SK-N-SH (cell line): ENCODE measurements at regions not wholly inside any gene's neighbourhood (a gene's known extent, or its start where the extent isn't known, plus 50 kb on each side); places are given as distances from the start of the nearest gene placed in this dataset.

Source experiments
- CTCF ChIA-PET: fragments of 300-600, 350-600 bp; formaldehyde crosslinking; extraction: SDS; loops from one replicate; lab custom pipeline; 2021; lab: Yijun Ruan, JAX
- POLR2A ChIA-PET: fragments of 350-600 bp; sonication (Branson Sonifier 250); formaldehyde crosslinking; extraction: SDS; loops from one replicate; lab custom pipeline; 2020; ENCODE audit warnings: antibody characterized with exemption, inconsistent platforms; lab: Yijun Ruan, JAX
- DNase-seq: peaks from one replicate; pipeline ENCODE4 v3.0.0; 2012
- H2AFZ ChIP-seq: fragments of 200-600 bp; sonication (generic); 2 replicates; pipeline ENCODE4 v1.8.1; 2016; ENCODE audit warnings: antibody characterized with exemption, mild to moderate bottlenecking, low read depth
- H3F3A ChIP-seq: fragments of 200-600 bp; sonication (generic); replicated peaks from 2 replicates; pipeline ENCODE3; 2016; ENCODE audit warnings: antibody characterized with exemption, mild to moderate bottlenecking; ENCODE audit not compliant: insufficient read depth
- H3K27ac ChIP-seq, 2 experiments: fragments of 200-500 bp in 1 of 2; fragments of 200-600 bp in 1 of 2; sonication (Bioruptor generic) in 1 of 2; sonication (generic), shearing (Covaris generic) in 1 of 2; 2 replicates each; pipeline versions ENCODE4 v1.5.1 to v1.6.1; 2014 to 2016; ENCODE audit warnings: low read depth in 2 of 2, inconsistent platforms in 1 of 2, low read length in 1 of 2, mild to moderate bottlenecking in 1 of 2, mixed read lengths in 1 of 2
- H3K27me3 ChIP-seq: fragments of 200-600 bp; sonication (generic), shearing (Covaris generic); 2 replicates; pipeline ENCODE4 v1.6.1; 2016; ENCODE audit warnings: mixed run types; ENCODE audit not compliant: insufficient read depth
- H3K36me3 ChIP-seq, 2 experiments: fragments of 200-500 bp in 1 of 2; fragments of 200-600 bp in 1 of 2; sonication (Bioruptor generic) in 1 of 2; sonication (generic) in 1 of 2; replicated peaks in 1 of 2; 2 replicates each; pipeline versions ENCODE3 to v1.5.1; 2014 to 2016; ENCODE audit warnings: low read length in 1 of 2, mild to moderate bottlenecking in 1 of 2; ENCODE audit not compliant: insufficient read depth in 2 of 2, control insufficient read depth in 1 of 2
- H3K4me1 ChIP-seq, 2 experiments: fragments of 200-500 bp in 1 of 2; fragments of 200-600 bp in 1 of 2; sonication (Bioruptor generic) in 1 of 2; sonication (generic), shearing (Covaris generic) in 1 of 2; 2 replicates each; pipeline versions ENCODE4 v1.5.1 to v1.6.1; 2014 to 2016; ENCODE audit warnings: low read depth in 1 of 2, low read length in 1 of 2, mixed run types in 1 of 2; ENCODE audit not compliant: insufficient read depth in 2 of 2, control insufficient read depth in 1 of 2
- H3K4me2 ChIP-seq: fragments of 200-600 bp; sonication (generic), shearing (Covaris generic); 2 replicates; pipeline ENCODE4 v1.6.1; 2017; ENCODE audit warnings: mixed run types
- H3K4me3 ChIP-seq, 2 experiments: fragments of 200-500 bp in 1 of 2; fragments of 200-600 bp in 1 of 2; sonication (Bioruptor generic) in 1 of 2; sonication (generic), shearing (Covaris generic) in 1 of 2; 2 replicates each; pipeline versions ENCODE4 v1.5.1 to v1.8.1; 2014 to 2016; ENCODE audit warnings: low read depth in 2 of 2, inconsistent platforms in 1 of 2, low read length in 1 of 2, mild to moderate bottlenecking in 1 of 2, mixed read lengths in 1 of 2, moderate library complexity in 1 of 2
- H3K79me2 ChIP-seq: fragments of 200-600 bp; sonication (generic); 2 replicates; pipeline ENCODE4 v1.8.1; 2017; ENCODE audit warnings: mild to moderate bottlenecking; ENCODE audit not compliant: insufficient read depth
- H3K9ac ChIP-seq: fragments of 200-600 bp; sonication (generic); 2 replicates; pipeline ENCODE4 v1.6.1; 2017; ENCODE audit warnings: mixed run types
- H3K9me2 ChIP-seq: fragments of 200-600 bp; sonication (generic); 2 replicates; pipeline ENCODE4 v1.6.1; 2017; ENCODE audit warnings: mixed run types
- H3K9me3 ChIP-seq: fragments of 200-600 bp; sonication (generic); 2 replicates; pipeline ENCODE4 v1.6.1; 2017; ENCODE audit warnings: mixed run types, mild to moderate bottlenecking, moderate library complexity
- H4K20me1 ChIP-seq: fragments of 200-600 bp; sonication (generic); 2 replicates; pipeline ENCODE4 v1.6.1; 2017; ENCODE audit warnings: mild to moderate bottlenecking, mixed run types; ENCODE audit not compliant: insufficient read depth
- CHD2 ChIP-seq: fragments of 150-350 bp; IDR thresholded peaks from 2 replicates; pipeline ENCODE4 v1.6.1; 2018; ENCODE audit warnings: low read length; ENCODE audit not compliant: partially characterized antibody
- EP300 ChIP-seq, 2 experiments: IDR thresholded peaks; 2 replicates each; pipeline versions ENCODE4 v1.4.0 to v1.6.1; 2012; ENCODE audit warnings: borderline replicate concordance in 1 of 2, low read depth in 1 of 2, low read length in 1 of 2
- EZH2phosphoT487 ChIP-seq: fragments of 200-600 bp; sonication (generic); IDR thresholded peaks from 2 replicates; pipeline ENCODE4 v1.6.1; 2017; ENCODE audit warnings: low read depth, mixed run types, mild to moderate bottlenecking, antibody characterized with exemption, moderate library complexity, borderline replicate concordance
- FOXJ3 ChIP-seq: sonication (generic); formaldehyde crosslinking; IDR thresholded peaks from 2 replicates; pipeline ENCODE4 v1.5.1; 2020; ENCODE audit warnings: mild to moderate bottlenecking, missing genetic modification reagents
- GABPA ChIP-seq: IDR thresholded peaks from 2 replicates; pipeline ENCODE4 v1.4.0; 2012; ENCODE audit warnings: low read depth, mild to moderate bottlenecking
- NFIC ChIP-seq: IDR thresholded peaks from 2 replicates; pipeline ENCODE4 v1.4.0; 2012; ENCODE audit warnings: borderline replicate concordance
- RAD21 ChIP-seq: IDR thresholded peaks from 2 replicates; pipeline ENCODE4 v1.6.1; 2012; ENCODE audit warnings: mild to moderate bottlenecking, low read length
- TEAD4 ChIP-seq: IDR thresholded peaks from 2 replicates; pipeline ENCODE4 v1.4.0; 2012; ENCODE audit warnings: mild to moderate bottlenecking, borderline replicate concordance; ENCODE audit not compliant: insufficient read depth
- YY1 ChIP-seq: IDR thresholded peaks from 2 replicates; pipeline ENCODE4 v1.4.0; 2012; ENCODE audit warnings: low read depth, mild to moderate bottlenecking
- WGBS: methylation state at CpG from one replicate; pipeline ENCODE4 v1.1.6; 2017; ENCODE audit warnings: low lambda C conversion rate; 5-methylcytosine and 5-hydroxymethylcytosine counted together
- TF ChIP-seq, protein P1 (sequence below): fragments of 150-350 bp; IDR thresholded peaks from 2 replicates; pipeline ENCODE4 v1.6.1; 2016; ENCODE audit warnings: mild to moderate bottlenecking, low read depth, low read length
- TF ChIP-seq, protein P2 (sequence below): IDR thresholded peaks from 2 replicates; pipeline ENCODE4 v1.6.1; 2012; ENCODE audit warnings: mild to moderate bottlenecking, low read depth, low read length, moderate library complexity

DNA sequence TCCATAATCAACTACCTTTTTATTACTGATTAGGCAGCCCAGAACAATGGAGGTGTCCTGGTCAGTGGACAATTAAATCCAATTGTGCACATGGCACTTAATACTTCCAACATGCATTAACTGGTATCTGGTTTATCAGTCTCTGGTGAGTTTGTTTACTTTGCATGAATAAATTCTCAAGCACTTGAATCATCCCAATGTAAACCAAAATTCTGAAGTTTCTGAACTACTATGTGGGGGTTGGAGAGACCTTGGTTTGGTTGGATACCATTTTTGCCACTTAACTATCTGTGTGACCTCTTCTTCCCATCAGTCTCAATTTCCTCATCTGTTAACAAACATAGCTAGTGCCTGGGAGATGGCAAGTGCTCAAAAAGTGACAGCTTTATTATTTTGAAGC lies 70.5 kb upstream of the MAP4 start:
- peaks cover 3 to 7% of the 10 kb centered on the region in 2 experiments; a peak in 3 of 4 replicates for H3K4me1 ChIP-seq
- peaks cover 56% of the 10 kb centered on the region for H4K20me1 ChIP-seq
- no peaks in the 10 kb centered on the region for H3K27me3 ChIP-seq
- H3K9me3 ChIP-seq = no peaks in the 10 kb centered on the region
- peak overlapping the region; percentile 79 to 87 for H3K27ac ChIP-seq
- CTCF ChIA-PET = interaction anchor here (0.7 to 1.2 kb wide), 3 partner anchors 12 to 97 kb away, joined by 3 to 4 read pairs (median 3); no protein-coding TSS in a partner anchor
- H3K4me3 ChIP-seq = peak overlapping the region; percentile 62 to 89; a peak in 3 of 4 replicates
- DNase-seq = no peak
- peaks cover 70% of the 10 kb centered on the region for H3K79me2 ChIP-seq
- peak overlapping the region; percentile 78 for H3K4me2 ChIP-seq
- H3K9ac ChIP-seq = peak overlapping the region; percentile 96
- POLR2A ChIA-PET = interaction anchor here (0.6 kb wide), 1 partner anchor 41 kb away, joined by 3 read pairs; no protein-coding TSS in a partner anchor
- H3F3A ChIP-seq = peaks cover 18% of the 10 kb centered on the region
- H3K9me2 ChIP-seq = no peaks in the 10 kb centered on the region
- H2AFZ ChIP-seq = no peak overlapping the region
- TF ChIP-seq CHD2 = no peak
- TF ChIP-seq, all 33 proteins: peak for 0
- H3K36me3 ChIP-seq = peaks cover 3 to 27% of the 10 kb centered on the region in 2 experiments

DNA sequence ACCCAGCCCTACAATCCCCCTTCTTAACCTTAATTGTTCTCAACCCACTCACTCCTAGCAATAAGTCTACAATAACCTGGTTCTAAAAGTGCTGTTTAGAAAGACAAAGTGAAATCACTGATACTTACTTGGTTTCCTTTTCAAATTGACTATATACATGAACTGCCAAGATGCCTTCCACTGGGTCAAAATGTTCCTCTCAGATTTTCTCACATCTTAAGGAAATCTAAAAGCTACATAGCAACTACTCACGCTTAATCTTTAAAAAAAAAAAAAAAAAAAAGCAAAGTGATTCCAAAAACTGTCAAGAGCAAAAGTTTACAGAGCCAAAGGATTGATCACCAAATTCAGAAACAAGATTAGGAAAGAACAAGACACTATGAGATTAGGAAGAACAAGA lies 68.7 kb upstream of the MAP4 start:
- peak overlapping the region in 1 of 2 experiments; percentile 87; a peak in 1 of 4 replicates for H3K27ac ChIP-seq
- no peak overlapping the region for H3K9ac ChIP-seq
- no peaks in the 10 kb centered on the region for H3K9me2 ChIP-seq
- H4K20me1 ChIP-seq = peaks cover 73% of the 10 kb centered on the region
- H3K36me3 ChIP-seq = peaks cover 3 to 27% of the 10 kb centered on the region in 2 experiments
- no peak overlapping the region for H3K4me2 ChIP-seq
- H3F3A ChIP-seq = peaks cover 18% of the 10 kb centered on the region
- WGBS = 97% methylated on average over 1 of the region's 1 CpG
- CTCF ChIA-PET = interaction anchor here (1.2 kb wide), 1 partner anchor 109 kb away, joined by 3 read pairs; no protein-coding TSS in a partner anchor
- peaks cover 88% of the 10 kb centered on the region for H3K79me2 ChIP-seq
- no peak for DNase-seq
- no peaks in the 10 kb centered on the region for H3K27me3 ChIP-seq
- TF ChIP-seq TEAD4 = no peak
- TF ChIP-seq, protein P1, sequence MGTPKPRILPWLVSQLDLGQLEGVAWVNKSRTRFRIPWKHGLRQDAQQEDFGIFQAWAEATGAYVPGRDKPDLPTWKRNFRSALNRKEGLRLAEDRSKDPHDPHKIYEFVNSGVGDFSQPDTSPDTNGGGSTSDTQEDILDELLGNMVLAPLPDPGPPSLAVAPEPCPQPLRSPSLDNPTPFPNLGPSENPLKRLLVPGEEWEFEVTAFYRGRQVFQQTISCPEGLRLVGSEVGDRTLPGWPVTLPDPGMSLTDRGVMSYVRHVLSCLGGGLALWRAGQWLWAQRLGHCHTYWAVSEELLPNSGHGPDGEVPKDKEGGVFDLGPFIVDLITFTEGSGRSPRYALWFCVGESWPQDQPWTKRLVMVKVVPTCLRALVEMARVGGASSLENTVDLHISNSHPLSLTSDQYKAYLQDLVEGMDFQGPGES = no peak
- no peak for TF ChIP-seq GABPA
- TF ChIP-seq NFIC = no peak
- TF ChIP-seq, protein P2, sequence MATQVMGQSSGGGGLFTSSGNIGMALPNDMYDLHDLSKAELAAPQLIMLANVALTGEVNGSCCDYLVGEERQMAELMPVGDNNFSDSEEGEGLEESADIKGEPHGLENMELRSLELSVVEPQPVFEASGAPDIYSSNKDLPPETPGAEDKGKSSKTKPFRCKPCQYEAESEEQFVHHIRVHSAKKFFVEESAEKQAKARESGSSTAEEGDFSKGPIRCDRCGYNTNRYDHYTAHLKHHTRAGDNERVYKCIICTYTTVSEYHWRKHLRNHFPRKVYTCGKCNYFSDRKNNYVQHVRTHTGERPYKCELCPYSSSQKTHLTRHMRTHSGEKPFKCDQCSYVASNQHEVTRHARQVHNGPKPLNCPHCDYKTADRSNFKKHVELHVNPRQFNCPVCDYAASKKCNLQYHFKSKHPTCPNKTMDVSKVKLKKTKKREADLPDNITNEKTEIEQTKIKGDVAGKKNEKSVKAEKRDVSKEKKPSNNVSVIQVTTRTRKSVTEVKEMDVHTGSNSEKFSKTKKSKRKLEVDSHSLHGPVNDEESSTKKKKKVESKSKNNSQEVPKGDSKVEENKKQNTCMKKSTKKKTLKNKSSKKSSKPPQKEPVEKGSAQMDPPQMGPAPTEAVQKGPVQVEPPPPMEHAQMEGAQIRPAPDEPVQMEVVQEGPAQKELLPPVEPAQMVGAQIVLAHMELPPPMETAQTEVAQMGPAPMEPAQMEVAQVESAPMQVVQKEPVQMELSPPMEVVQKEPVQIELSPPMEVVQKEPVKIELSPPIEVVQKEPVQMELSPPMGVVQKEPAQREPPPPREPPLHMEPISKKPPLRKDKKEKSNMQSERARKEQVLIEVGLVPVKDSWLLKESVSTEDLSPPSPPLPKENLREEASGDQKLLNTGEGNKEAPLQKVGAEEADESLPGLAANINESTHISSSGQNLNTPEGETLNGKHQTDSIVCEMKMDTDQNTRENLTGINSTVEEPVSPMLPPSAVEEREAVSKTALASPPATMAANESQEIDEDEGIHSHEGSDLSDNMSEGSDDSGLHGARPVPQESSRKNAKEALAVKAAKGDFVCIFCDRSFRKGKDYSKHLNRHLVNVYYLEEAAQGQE = no peak
- no peak for TF ChIP-seq FOXJ3 (CRISPR knock-in tag)
- no peak for TF ChIP-seq EZH2phosphoT487
- no peak for TF ChIP-seq EP300 (IDR thresholded peaks at IDR 0.05; ENCODE audit: borderline replicate concordance in 1 of 2, low read depth in 1 of 2, low read length in 1 of 2)
- TF ChIP-seq RAD21 = no peak
- TF ChIP-seq YY1 = no peak
- H3K4me1 ChIP-seq = peaks cover 3 to 4% of the 10 kb centered on the region in 2 experiments; a peak in 3 of 4 replicates
- POLR2A ChIA-PET = no interaction called here
- H3K9me3 ChIP-seq = no peaks in the 10 kb centered on the region
- no peak overlapping the region for H3K4me3 ChIP-seq
- H2AFZ ChIP-seq = no peak overlapping the region
